HPDE6-E6E7 (cell line): ENCODE measurements at regions not wholly inside any gene's neighbourhood (a gene's known extent, or its start where the extent isn't known, plus 50 kb on each side); places are given as distances from the start of the nearest gene placed in this dataset.
"Not testable (repeated sequence)": the region's sequence is repeated elsewhere in the genome, so short reads cannot be mapped to it uniquely, and the experiment has no call there.

Experiments used
- DNase-seq: peaks from one replicate; pipeline ENCODE4 v3.0.0; 2011; ENCODE audit warnings: missing footprints; ENCODE audit errors: extremely low spot score

GRCh38 chr7:79636849-79637248 is 183.4 kb upstream of the MAGI2 start:
- DNase-seq, result no peak

GRCh38 chr7:79625921-79626320 is 172.5 kb upstream of the MAGI2 start:
- DNase-seq, result not testable (repeated sequence)

GRCh38 chr7:79624336-79624735 is 170.9 kb upstream of the MAGI2 start:
- DNase-seq, result no peak

- DNase-seq, result peak; percentile 1
These were observed 169.3 kb upstream of the MAGI2 start for GRCh38 chr7:79622781-79623180.

- no peak for DNase-seq
These were observed 166.8 kb upstream of the MAGI2 start for GRCh38 chr7:79620291-79620690.

- no peak for DNase-seq
These were observed 165.7 kb upstream of the MAGI2 start for GRCh38 chr7:79619216-79619615.

GRCh38 chr7:79615871-79616640 is 162.6 kb upstream of the MAGI2 start:
- DNase-seq, result no peak

GRCh38 chr7:79615466-79615865 is 162.0 kb upstream of the MAGI2 start:
- no peak for DNase-seq

- no peak for DNase-seq
These were observed 159.4 kb upstream of the MAGI2 start for GRCh38 chr7:79612903-79613302.

GRCh38 chr7:79612022-79612421 is 158.6 kb upstream of the MAGI2 start:
- no peak for DNase-seq

GRCh38 chr7:79610748-79611304 is 157.4 kb upstream of the MAGI2 start:
- no peak for DNase-seq

GRCh38 chr7:79610313-79610712 is 156.8 kb upstream of the MAGI2 start:
- DNase-seq, result no peak

- no peak for DNase-seq
These were observed 154.5 kb upstream of the MAGI2 start for GRCh38 chr7:79608005-79608404.

- no peak for DNase-seq
These were observed 151.4 kb upstream of the MAGI2 start for GRCh38 chr7:79604841-79605240.

GRCh38 chr7:79598351-79598750 is 144.9 kb upstream of the MAGI2 start:
- DNase-seq, result no peak

- not testable (repeated sequence) for DNase-seq
These were observed 141.2 kb upstream of the MAGI2 start for GRCh38 chr7:79594671-79595070.

GRCh38 chr7:79593866-79594301 is 140.4 kb upstream of the MAGI2 start:
- no peak for DNase-seq

- DNase-seq, result no peak
These were observed 137.6 kb upstream of the MAGI2 start for GRCh38 chr7:79590916-79591623.

GRCh38 chr7:79590391-79590790 is 136.9 kb upstream of the MAGI2 start:
- DNase-seq, result no peak

GRCh38 chr7:79570903-79571302 is 117.4 kb upstream of the MAGI2 start:
- no peak for DNase-seq

GRCh38 chr7:79563821-79564522 is 110.5 kb upstream of the MAGI2 start:
- no peak for DNase-seq

GRCh38 chr7:79555571-79555970 is 102.1 kb upstream of the MAGI2 start:
- no peak for DNase-seq
